ENCODE measurements at regions not wholly inside any gene's neighbourhood (a gene's known extent, or its start where the extent isn't known, plus 50 kb on each side); places are given as distances from the start of the nearest gene placed in this dataset.

DNA sequence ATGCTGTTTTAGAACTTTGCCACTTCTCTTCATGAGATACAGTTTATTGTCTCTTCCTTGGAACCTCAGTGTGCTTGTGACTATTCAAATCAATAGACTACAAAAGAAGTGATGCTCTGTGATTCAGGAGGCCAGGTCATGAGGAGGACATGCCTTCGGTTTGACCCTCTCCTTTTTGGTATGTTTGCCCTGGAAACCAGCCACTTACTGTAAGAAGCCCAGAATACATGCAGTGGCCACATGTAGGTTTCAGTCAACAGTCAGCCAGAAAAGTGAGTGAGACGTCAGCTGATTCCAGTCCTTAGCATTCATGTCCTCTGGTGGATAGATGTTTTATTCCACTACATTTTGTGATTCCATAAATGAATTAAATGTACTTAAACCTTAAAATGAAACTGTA lies 328.7 kb downstream of the PCDH18 start:
- no peak for DNase-seq (ENCODE audit: low spot score)

DNA sequence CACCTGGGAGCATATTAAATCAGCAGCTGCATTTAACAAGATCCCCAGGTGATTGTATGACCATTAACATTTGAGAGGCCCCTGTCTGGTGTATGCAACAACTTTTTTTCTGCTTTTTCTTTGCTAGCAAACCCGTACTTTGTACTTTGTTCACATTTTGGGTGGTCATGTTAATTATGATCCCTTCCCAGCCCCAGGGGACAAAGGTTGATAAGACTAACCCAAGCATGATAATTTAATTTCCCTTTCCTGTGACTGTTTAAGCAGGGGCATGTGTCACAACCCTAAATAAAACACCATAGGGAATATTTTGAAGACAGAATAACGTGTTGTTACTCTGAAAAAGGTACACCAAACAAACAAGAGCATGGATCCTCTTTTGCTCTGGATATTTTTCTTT lies 332.0 kb downstream of the PCDH18 start:
- no peak for DNase-seq (ENCODE audit: low spot score)

DNA sequence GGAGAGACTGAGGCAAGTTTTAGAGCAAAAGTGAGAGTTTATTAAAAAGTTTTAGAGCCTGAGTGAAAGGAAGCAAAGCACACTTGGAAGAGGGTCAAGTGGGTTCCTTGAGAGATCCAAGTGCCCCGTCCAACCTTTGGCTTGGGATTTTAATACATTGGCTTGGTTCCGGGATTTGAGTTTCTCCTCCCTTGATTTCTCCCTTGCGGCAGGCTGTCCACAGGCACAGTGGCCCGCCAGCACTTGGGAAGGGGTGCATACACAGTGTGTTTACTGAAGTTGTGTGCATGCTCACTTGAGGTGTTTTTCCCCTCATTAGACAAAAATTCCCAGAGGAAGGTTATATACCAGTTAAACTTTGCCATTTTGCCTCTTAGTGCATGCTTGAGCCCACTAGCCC lies 333.5 kb downstream of the PCDH18 start:
- no peak for DNase-seq (ENCODE audit: low spot score)

DNA sequence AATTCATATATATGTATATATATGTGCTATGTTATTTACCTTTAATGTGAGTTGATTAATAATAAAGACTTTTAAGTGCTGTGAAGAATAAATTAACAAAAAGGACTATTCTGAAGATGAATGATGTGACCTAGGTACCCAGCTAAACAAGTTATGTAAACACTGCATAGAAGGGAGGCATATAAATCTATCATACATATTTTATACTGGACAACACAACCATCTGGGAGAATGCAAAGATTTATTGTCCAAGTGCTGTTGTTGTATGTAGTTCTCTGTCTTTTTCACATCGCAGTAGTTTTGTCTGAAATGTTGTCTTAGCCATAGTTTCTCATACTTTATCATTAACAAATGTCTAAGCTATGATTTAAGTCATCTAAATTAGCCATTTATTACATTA lies 337.6 kb downstream of the PCDH18 start:
- no peak for DNase-seq (ENCODE audit: low spot score)

DNA sequence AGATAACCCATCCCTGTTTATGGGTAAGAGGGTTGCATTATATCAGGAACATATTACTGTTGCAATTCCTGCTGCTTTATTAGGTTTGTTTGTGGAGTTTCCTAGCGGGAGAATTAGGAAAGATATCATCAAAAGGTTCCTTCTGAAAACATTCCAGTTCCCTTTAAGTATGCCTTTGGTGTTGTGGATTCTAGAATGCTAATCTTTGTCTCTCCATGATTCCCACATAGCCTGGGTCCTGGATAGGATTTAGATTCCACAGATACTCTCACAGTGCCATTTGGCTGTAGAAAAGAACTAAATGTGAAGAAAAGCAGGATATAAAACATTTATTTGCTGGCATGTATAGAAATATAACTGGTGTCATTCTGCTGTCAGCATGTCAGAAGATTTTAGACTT lies 338.7 kb downstream of the PCDH18 start:
- DNase-seq (ENCODE audit: low spot score) = no peak

DNA sequence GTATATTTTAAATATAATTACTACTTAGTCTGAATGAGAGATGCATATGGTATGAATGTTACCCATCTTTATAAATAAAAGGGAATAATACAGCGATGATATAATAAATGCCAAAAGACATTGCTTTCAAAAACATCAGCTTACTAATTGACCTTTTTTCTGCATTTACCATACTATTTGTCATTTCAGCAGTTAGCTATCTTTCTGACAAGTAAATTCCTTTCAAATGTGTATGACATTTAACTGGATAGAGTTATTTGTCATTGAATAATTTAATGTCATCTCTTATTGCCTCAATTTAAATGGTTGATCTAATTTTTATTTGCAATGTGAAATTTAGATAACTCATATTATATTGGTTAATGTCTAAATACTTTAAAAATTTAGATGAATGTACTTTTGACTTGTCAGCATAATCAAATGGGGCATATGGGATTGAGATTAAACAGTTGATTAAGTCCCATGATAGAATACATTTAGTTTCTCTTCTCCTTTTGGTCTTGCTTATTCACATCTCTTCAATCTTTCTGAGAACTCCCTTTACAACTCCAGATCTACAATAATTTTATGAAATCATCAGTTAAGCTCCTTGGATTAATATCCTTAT lies 350.9 kb downstream of the PCDH18 start:
- no peak for DNase-seq (ENCODE audit: low spot score)

DNA sequence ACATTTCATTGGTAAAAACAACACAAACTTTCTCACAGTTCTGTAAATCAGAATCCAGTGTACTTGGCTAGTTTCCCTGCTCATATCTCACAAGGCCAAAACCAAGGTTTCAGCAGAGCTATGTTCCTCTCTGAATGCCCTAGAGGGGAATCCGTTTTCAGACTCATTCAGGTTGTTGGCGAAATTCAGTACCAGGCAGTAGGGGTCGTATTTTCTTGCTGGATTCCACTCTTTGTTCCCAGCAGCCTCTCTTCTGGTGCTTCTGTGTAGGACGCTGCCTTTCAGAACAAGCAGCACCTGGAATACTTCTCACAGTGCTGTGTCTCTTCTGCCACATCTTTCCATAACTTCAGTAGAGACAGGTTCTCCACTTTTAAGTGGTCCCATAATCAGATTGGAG lies 351.9 kb downstream of the PCDH18 start:
- DNase-seq (ENCODE audit: low spot score) = no peak

DNA sequence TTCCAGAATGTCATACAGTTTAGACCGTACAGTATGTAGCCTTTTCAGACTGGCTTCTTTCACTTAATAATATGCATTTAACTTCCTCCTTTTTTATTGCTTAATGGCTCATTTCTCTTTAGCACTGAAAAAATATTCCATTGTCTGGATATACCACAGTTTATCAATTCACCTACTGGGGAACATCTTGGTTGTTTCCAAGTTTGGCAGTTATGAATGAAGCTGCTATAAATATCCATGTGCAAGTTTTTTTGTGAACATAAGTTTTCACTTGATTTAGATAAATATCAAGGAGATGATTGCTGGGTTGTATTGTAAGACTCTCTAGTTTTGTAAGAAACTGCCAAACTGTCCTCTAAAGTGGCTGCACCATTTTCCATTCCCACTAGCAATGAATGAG lies 375.5 kb downstream of the PCDH18 start:
- DNase-seq (ENCODE audit: low spot score) = no peak

DNA sequence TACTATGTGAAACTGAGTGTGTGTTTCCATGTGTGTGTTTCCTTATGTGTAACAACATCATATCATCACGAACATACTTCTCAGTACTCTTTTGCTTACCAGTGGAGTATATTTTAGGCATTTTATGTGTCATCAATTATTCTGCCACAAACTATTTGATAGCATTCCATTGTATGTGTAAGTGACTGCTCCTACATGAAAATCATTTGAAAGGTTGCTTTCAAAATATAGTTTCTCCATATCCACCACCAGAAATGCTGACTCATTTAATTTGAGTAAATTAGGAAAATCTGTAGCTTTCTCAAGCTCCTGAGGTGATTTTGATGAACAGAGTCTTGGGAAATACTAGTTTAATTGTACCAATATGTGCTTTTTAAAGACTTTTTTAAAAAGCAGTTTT lies 376.2 kb downstream of the PCDH18 start:
- DNase-seq (ENCODE audit: low spot score) = no peak

DNA sequence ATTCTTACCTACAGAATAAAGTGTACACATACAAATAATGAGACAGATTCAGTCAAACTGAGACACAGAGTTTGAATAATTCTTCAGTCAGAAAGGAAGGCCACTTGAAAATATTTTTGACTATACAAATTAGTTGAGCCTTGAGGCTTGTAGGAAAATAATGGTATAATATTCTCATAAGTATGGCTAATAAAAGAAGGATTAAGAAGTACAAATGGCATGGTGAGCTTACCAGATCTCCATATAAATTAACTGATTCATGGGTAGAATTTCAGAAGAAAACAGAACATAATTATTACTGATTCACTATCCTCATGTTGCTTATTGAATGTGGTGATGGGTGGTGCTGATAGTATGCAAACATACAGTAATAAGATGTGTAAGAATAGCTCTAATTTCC lies 401.1 kb downstream of the PCDH18 start:
- DNase-seq (ENCODE audit: low spot score) = no peak

DNA sequence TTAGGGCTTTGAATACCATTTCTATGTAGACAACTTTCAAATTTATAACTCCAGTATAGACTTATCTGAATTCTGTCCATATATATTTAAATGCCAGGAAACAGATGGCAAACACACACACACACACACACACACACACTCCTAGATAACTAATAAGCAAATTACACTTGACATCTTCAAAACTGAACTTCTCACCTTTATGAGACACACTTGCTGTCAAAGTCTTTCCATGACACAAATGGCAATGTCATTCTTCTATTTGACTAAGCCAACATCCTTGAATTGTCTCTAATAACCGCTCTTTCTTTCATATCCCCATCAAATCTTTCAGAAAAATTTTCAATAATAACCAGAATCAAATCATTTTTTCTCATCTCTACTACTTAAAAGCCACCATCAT lies 402.4 kb downstream of the PCDH18 start:
- no peak for DNase-seq (ENCODE audit: low spot score)

DNA sequence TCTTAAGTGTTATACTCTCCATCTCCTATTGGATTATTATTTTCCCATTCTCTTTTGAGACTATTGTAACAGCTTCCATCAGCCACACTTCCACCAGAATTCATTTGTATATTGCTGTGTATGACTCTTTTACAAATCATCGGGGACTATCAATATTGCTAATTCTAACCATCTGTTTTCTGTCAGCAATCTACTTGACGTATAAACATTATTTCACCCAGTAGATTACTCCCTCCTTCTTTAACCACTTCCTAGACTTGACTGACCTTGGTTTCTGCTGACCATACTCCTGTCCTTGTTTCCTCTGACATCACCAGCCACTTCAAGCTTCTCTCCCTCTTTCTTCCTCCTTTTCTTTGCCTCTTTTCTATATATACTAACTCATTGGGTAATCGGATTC lies 402.9 kb downstream of the PCDH18 start:
- DNase-seq (ENCODE audit: low spot score) = no peak

DNA sequence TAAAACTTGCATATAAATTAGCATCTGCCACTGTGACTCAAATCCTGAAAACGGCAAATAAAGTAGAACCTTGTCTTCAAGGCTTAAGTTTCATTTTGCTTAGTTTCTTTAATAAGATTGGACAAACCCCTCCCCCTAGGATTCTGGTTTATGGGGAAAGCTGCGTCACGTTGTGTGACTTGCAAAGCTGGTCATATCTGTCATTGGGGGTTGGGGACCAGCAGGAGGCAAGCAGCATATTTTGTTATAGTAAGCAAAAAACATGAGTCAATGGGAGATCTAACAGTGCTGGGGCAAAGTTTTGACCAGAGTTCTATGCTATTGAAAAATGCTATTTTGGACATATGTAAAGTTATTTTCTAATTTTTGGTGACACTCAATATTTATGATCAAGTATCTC lies 407.3 kb downstream of the PCDH18 start:
- no peak for DNase-seq (ENCODE audit: low spot score)

DNA sequence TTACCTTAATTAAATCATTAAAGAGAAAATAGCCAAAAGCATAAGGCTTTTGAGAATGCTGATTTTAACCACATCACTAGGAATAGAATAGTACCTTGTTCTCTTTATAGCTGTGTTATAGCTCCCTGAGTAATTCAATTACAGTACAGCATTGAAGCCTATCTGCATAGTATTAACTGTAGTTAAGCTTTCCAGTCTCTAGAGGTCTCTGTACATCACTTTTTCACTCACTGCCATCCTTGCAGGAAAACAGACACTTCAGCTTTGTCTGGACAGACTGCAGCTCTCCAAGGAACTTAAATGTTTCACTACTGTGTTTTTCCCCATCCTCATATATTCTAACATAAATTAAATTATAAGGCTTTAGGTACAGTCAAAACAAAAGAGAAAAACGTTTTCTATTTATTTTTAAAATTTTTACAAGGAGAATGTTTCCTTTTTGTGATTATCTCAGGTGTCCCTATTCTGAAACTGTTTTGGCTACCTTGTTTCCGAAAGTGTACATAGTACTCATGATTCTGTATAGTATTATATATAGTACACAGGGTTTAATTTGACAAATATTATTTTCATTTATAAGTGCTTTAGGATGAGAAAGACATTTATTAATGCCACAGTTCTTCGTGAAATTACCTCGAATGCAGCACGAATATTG lies 407.9 kb downstream of the PCDH18 start:
- no peak for DNase-seq (ENCODE audit: low spot score)

DNA sequence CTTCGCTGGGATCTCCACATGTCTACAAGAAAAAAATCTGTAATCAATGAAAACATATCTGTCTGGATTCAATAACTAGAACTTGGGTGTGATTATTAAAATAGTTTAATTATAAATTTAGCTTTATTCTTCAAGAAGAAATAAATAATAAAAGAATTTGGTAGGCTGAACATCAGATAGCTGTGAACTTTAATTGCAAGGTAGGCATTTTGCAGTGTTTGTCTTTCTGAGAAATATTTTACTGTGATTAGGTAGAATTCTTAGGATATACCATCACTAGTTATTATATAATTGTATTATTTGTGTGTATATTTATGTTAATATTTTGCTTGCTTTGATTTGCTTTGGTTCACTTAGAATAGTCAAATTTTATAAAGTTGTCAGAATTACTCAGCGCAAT lies 409.4 kb downstream of the PCDH18 start:
- no peak for DNase-seq (ENCODE audit: low spot score)

DNA sequence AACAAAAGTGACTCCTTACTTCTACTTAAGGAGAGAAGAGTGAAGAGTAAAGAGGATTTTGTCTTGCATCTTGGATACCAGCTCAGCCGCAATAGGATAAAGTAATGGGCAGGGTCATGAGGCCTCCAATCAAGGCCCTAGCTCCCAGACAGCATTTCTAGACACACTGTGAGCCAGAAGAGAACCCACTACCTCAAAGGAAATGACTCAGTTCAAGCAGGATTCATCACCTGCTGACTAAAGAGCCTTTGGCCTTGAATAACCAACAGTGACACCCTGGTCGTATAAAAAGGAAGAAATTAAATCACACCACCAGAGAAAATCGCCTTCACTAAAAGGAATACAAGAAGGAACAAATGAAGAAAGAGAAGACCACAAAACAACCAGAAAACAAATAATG lies 416.1 kb downstream of the PCDH18 start:
- no peak for DNase-seq (ENCODE audit: low spot score)

DNA sequence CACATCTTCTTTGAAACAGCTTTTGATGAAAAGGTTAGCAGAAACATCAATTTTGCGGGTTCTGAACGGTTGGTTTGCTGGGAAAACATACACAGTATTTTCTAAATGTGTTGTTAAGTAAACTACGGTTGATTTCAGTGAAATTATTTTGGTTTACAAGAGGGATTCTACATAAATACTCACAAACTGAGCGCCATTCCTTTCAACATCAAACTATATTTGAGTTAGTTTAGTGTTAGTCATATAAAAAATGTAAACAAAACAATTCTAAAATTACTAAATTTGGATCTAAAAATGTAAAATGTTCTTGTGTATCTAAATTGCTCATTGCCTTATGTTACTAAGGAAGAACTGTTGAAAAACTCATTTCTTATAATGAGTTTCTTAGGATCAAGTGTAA lies 425.6 kb downstream of the PCDH18 start:
- DNase-seq (ENCODE audit: low spot score) = no peak

DNA sequence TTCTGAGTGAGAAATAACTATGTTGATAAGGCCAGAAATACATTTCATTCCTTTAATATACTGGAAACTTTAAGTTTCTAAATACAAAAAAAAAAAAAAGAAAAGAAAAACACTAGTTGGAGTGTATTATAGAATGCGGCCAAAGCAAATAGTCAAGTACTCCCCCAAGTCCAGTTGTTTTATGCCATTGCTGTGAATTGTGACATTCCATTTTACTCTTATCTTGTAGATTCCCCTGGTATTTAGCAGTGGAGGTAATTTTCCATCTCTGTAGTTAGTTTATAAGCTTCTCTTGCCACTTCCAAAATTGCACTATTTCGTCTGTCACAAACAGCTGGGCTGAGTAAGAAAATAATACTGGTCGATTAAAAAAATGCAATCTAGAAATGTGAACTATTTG lies 426.0 kb downstream of the PCDH18 start:
- DNase-seq (ENCODE audit: low spot score) = no peak

DNA sequence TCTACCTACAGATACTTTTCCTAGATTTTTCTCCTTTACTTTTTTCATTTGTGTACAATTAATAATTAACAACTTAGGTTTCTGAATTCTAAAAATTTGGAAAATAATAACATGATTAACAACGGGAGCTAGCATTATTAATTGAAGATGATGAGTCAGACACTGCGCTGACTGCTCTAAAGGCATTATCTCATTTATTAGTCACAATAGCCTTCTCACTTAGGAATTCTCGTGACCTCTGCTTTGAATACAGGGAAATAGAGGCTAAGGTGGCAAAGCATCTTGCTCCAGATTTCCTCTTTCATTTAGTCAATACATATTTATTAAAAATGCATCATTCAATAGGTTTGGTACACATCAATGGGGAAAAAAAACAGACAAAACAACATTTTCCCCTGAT lies 441.3 kb downstream of the PCDH18 start:
- no peak for DNase-seq (ENCODE audit: low spot score)

DNA sequence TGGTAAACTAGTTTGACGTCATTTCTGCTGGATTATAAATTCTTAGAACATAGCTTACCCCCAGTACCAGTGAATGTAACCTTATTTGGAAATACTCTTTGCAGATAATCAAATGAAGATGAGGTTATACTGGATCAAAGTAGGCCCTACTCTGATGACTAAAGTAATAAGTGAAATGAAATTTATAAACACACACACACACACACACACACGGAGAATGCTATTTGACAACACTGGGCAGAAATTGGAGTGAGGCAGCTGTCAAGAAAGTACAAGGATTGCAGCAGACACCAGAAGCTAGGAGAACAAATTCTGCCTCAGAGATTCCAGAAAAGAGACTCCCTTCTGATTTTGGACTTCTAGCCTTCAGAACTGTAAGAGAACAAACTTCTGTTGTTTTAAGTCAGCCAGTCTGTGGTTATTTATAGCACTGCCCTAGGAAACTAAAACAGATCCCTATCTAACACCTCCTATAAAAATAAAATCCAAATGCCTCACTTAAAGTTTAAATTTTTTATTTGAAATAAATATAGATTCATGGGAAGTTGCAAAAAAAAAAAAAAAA lies 448.6 kb downstream of the PCDH18 start:
- DNase-seq (ENCODE audit: low spot score) = no peak

DNA sequence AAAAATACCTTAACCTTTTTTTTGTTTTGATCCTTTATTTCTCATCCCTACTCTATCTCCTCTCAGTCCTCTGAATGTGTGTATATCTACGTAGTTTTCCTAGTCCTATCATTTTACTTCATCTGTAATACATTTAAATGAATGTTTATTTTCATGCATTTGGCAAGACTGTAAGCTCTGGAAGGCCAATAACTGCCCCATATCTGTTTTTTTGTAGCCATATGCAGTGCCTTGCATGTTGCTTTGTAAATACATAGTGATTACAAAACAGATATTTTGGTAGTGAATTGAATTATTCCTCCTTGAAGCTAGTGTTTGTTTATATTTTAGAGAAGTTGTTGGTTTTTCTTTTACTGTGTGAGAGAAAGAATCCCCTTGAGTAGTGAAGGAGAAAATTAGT lies 450.2 kb downstream of the PCDH18 start:
- DNase-seq (ENCODE audit: low spot score) = no peak

DNA sequence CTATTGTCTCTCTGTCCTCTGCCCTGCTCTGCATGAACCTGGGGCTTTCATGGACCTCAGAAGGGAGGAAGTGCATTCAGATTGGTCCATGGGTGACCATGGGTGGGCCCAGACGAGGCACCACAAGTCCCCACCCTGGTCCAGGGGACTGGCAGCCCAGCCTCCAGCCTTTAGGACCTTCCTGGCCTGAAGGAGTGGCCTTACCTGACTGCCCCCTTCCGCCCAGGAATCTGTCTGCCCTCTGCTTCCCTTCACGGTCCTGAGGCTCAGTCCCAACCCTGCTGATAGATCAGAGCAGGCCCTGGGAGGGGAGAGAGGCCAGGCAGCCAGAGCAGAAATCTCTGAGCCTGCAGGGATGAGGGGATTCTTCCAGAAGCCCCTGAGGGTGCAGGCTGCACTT lies 455.4 kb downstream of the PCDH18 start:
- DNase-seq (ENCODE audit: low spot score) = no peak

DNA sequence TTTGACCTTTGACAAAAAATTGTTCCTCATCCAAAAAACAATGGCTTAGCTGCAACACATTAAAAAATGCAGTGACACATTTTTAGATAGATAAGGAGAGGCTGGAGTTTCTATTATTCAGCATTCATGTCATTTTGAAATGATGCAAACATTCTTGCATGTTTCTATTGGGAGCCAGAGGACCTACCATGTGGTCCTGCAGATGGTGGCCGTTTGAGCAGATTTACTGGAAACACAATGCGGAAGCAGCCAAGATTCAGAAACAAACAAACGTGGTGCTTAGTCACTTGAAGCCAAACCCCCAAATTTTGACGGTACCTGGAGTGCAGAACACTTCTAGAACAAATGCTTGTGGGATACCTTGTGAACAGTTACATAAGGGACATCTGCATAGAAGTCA lies 456.7 kb downstream of the PCDH18 start:
- no peak for DNase-seq (ENCODE audit: low spot score)

DNA sequence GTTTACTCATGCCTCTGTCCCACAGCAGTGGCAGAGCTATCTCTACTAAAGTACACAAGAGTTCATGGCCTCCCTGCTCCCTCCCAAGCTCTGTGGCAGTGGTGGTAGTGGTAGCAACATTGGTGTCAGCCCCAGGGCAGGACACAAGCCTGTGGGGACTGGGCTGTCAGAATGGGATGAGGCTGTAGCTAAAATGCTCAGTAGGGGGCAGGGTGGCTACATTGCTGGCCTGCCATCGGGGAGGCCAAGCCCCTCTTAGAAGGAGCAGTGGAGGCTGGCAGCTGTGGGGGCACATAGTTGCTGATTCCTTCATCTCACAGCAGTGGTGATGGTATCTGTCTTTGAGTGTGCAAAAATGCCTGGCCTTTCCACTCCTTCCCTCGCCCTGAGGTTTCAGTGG lies 461.7 kb downstream of the PCDH18 start:
- no peak for DNase-seq (ENCODE audit: low spot score)

Measured in hematopoietic multipotent progenitor cell treated with erythropoietin and hydrocortisone succinate and interleukin-3 and kit ligand, for 15 days (in vitro differentiated cells).